HG02678 (cell line): ENCODE measurements at regions not wholly inside any gene's neighbourhood (a gene's known extent, or its start where the extent isn't known, plus 50 kb on each side); places are given as distances from the start of the nearest gene placed in this dataset.

Experiments
- ATAC-seq: cut with Tn5 transposase; IDR thresholded peaks from one replicate; pipeline ENCODE4 v1.9.1; 2021; ENCODE audit warnings: mild to moderate bottlenecking, moderate library complexity; ENCODE audit not compliant: unreplicated experiment

DNA sequence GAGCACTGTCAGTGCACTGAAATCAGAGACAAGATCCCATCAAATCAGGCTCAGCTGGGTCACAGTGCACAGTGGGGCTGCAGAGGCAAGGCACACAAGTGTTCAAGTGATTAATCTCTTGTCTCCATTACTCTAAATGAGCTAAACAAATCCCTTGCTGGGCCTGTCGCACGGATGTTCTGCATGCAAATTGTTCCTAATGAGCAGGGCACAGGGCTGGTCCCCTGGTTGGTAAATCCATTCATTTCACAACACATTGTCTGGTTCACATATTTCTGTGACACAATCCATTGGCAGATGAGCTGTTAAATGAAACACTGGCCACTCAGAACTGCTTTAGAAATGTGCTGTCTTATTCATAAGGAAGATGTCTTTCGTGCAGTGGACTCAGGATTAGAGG is 167.9 kb upstream of the BRINP1 start:
- no peak for ATAC-seq

DNA sequence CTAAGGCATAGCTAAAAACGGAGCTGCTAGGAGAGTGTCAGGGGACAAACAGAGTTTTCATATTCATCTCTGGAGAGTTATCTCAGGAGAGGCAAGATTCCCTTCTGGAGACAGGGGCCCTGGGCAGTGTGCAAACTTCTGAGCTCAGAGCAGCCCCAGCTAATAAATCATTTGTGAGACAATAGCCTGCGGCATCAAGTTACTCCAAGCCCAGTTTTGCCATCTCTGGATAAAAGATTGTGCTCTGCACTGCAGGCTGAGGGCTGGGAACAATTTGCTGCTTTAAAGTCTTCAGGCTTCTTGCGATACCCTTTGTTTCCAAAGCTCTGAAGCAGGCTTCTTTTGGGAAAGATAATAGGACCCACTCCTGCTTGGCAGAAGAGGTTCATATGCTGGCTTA is 164.3 kb upstream of the BRINP1 start:
- ATAC-seq: no peak

DNA sequence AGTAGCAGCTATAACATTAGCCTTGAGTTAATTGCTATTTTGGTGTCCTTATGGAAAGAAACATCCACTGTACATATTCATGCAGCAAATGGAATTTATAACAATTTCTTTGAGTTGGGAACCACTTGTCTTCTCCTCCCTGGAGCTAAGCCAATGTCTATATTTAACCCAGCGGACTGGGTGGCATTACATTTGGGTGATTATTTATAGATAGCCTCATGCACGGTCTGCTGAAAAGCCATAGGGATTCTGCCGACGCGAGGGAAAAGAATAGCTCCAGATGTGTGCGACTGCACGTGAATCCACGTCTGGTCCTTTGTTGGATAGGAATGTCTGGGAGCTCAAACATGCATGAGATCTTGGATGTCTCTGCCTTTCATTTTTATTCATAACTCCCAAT is 157.5 kb upstream of the BRINP1 start:
- ATAC-seq: no peak

DNA sequence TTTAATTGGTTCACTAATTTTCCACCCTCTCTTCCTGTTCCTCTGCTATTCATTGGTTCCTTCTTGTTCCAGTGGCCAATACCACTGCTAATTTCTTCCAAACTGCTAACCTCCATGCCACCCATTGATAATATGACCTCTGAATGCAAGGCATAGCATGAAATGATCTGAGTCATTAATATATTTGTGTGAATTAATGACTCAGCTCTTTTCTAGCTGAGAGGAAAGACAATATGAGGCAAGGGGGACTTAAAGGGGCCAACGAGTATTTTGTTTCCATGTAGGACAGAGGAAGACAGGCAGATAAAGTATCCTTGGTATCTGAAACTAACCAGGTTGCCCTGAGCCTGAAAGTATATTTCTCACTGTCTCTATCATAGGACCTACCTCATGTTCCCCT is 154.3 kb upstream of the BRINP1 start:
- no peak for ATAC-seq

DNA sequence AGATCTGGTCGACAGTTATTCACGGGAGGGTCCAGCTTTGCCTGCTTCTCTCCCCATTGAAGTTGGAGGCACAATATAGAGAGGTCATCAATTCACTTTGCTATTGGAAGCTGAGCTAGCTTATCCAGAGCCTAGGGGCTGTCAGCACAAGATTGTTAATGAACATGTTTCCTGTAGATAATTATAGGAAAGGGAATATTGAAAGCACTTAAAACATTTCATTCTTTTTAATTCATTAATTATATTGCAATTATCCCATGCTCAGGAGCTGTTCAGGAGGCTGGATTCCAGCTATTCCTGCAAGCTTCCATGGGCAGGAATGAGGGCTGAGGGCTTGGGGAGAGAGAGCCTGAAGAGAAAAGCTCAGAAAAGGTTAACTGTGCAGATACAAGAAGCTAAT is 153.1 kb upstream of the BRINP1 start:
- no peak for ATAC-seq

DNA sequence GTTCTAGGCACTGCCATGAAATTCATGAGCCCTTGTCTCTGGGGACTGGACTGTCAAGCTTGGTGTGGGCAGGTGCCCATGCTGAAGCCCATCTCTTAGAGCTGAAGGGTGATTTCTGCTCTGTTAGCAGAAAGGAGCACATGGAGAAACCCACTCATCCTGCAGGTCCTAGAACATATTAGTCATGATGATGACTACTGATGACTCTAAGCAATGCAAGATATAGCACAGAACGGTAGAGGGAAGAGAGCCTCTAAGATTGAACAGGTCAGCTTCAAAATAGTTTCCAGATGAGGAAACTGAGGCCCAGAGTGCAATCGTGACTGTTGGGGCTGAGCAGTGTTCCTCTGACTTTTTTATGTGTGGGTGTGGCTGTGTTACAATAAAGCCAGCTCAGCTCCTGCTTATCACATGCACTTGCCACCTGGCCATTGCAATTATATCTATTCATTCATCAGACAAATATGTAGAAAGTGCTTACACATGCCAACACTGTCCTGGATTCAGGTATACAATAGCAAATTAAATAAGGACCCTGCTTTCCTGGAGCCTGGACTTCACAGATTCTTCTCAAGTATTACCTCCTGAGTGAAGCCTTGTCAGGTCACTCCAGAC is 140.2 kb upstream of the BRINP1 start:
- no peak for ATAC-seq

DNA sequence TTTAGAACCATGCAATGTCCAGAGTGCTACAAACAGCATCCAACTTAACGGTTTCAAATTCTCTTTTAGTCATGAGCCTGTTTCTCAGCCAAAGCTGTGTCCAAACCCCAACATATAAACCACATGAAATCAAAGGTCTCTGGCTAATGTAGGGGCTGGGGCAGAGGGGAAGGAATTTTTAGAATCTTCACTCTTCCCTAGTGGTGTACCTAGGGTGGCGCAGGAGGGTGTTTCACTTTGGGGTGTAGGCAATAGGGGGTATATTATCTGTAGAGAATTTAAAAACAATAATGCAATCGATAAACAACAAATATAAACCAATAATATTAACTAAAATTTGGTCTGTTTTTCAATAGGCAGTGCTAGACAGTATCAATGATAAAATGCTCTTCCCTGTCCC is 132.1 kb upstream of the BRINP1 start:
- no peak for ATAC-seq

DNA sequence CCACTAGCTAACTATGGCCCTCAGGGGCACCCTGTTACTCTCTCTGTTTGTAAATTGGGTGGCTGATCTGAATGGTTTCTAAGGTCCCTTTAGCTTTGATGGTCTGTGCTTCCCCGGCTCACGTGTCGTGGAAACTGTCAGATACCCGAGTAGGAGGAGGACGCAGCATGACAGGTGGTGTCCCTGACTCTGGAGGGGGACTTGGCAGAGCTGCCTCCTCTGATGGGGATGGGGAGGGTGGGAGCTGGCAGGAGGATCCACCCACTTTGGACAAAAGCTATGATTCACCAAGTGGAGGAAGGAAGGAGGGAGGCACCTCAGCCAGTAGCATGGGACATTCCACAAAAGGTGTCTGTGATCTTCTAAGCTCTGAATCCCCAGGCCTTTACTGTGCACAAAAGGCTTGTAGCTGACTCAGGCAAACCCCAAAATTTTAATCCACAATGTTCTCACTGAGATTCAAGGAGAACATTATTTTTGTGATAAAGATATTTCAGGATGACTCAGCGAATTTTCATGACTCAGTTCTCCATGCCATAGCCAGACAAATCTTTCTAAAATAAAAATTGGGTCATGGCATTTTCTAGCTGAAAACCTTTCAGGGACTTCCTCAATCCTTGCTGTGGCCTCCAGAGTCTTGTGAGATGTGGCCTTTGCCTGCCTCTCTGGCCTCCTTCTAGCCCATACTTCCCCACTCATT is 131.0 kb upstream of the BRINP1 start:
- no peak for ATAC-seq

DNA sequence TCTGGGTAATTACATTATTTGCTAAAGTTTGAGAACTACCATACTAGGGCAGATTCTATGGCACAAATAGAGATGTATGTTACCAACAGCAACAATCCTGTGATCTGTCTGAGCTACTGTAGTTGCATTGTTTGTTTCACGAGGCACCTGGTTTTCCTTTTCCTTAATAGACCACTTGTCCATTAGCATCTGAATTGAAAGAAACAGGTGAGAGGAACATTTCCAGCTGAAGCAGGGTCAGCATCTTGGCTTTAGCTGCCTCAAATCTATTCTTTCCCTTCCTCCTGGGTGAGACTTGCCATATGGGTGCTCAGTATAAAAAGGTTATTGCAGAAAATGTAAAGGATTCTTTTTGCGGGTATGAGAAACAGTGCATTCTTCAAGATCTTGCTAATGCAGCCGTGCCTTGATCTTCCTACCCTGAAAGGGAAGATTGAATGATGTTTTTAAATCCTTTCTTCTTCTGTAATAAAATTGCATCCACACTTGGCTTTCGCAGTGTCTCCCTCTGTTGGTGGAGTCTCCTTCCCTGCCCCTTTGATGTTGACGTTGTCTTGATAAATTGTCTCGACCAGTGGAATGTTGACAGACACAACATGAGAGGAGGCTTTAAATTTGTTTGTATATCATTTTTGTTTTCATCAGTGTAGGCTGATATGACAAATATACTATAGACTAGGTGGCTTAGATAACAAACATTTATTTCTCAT is 118.0 kb upstream of the BRINP1 start:
- ATAC-seq: no peak

DNA sequence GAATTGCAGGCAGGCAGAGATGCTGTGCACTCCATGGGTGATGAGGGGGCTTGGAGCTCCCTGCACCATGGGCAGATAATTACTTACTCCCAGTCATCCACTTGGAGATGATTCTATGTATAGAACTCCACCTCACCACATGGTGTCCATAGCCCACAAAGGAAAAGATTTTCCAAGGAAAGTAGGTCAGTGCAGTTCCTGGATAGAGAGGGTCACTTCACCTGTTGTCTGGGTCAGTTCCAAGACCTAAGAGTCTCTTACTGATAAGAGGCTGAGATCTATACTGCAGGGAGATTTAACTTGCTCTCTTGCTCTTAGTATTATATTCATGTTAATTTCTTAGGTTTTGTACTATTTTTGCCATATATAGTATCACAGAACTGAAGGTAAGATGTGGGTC is 113.9 kb upstream of the BRINP1 start:
- ATAC-seq: no peak

DNA sequence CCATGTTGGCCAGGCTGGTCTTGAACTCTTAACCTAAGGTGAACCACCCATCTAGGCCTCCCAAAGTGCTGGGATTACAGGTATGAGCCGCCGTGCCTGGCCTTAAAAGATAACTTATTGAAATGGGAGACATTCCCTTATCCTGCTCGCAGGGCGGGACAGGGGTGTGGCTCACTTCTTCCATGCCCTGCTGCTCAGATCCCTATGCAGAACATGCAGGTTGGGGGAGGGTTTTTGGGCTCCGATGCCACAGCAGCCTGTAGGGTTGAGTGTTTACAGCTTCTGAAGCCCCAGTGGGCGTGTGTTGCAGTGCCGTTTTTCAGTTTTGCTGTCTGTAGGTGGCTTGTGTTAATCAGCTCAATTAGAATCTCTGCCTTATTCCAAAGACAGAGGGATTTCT is 108.0 kb upstream of the BRINP1 start:
- ATAC-seq: no peak

DNA sequence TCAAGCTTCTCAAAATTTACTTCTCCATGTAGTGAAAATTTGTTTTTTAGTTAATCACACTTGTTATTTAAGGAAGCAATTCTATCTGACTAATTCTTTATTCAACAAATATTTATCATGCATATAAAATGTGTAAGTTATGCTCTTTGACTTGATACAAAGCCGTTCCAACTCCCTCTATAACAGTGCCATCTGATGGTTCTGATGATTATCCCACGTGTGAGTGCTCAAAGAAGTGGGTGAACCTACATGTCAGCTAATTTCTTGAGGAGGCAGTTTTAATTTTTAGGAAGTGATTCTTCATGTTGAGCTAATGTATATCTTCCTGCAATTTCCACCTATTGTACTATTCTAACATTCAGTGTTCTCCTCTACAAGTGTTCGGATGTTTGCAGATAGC is 88.8 kb upstream of the BRINP1 start:
- ATAC-seq: no peak

DNA sequence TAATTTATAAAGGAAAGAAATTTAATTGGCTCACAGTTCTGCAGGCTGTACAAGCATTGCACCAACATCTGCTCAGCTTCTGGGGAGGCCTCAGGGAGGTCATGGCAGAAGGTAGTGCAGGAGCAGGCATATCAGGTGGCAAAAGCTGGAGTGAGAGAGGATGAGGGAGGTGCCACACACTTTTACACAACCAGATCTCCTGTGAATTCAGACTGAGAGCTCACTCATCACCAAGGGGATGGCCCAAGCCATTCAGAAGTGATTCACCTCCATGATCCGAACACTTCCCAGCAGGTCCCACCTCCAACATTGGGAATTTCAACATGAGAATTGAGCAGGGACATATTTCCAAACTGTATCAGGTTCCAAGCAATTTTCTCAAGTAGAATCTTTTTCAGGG is 84.7 kb upstream of the BRINP1 start:
- no peak for ATAC-seq

DNA sequence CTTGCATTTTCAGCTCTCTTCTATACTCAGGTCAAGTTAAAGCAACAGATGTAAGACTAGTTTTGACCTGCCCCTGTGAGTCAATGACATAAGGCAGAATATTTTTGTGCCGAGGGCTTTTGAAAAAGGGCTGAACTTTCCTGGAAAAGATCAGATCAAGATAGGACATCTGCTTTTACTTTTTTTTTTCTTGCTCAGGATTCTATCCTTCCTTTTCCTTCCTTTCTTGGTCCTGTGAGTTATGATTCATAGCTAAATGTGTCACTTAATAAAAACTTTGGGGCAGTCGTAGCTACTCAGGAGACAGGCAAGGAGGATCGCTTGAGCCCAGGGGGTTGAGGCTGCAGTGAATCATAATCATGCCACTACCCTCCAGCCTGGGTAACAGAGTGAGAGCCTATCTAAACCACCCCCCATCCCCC is 84.3 kb upstream of the BRINP1 start:
- ATAC-seq: no peak

DNA sequence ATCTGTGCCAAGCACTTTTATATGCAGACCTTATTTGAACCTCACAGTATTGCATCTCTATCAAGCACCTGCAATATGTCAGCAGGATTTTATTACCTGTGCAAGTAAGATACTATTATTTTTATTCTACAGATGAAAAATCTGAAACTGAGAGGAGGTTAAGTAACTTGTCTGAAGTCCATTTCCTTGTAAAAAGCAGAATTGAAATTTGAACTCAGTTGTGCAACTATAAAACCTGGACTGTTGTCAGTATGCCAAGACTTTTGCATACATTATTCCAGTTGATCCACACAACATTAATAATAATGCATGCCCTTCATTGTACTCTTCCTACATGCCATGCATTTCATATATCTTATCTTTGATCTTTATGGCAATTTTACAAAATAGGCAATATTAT is 82.2 kb upstream of the BRINP1 start:
- no peak for ATAC-seq

DNA sequence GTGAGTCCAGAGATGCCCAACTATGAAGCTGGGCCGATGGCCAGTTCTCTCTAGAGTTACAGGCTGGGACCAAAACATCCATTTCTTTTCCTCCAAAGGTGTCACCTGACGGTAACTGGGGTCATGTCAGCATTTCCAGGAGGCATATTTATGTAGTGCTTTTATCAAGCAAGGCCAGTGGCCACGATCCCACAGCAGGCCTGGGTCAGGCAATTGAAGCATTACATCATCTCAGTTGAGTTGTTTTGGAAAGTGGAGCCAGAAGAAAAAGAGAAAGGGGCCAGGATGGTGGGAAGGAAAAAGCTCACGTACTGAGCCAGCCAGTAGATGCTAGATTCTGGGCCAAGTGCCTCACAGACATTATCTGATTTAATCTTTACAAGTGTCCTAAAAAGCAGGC is 73.9 kb upstream of the BRINP1 start:
- no peak for ATAC-seq

DNA sequence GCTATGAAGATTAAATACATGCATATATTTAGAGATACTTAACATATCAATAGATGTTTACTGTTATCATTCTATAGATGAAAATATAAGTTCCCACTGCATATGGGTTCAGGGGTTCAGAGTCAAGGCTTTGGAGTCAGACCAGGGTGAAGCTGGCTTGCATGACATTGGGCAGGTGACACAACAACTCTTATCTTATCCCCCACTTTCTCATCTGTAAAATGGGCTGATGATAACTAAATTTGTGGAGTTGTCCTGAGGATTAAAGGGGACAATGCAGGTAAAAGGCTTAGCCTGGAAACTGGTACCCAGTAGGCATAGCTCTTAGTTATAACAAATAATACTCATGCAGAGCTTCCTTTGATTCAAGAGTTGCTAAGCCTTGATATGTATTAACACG is 72.6 kb upstream of the BRINP1 start:
- no peak for ATAC-seq

DNA sequence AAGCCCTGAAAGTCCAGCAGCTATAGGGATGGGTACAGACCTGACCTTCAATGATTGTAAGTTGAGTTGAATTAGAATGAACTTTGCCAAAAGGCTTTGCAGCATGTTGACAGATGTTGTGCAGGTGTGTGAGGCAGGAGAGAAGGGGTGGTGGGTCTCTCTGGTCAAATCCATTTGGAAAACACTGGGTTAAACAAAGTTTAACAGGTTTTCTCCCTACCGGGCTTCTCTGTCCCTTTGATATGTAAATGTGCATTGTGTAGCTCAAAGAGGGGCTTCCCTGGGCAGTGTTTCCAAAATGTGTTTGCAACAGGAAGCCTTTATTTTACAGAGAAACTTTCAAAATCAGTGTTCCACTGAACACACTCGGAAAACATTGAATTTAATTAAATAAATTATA is 72.1 kb upstream of the BRINP1 start:
- no peak for ATAC-seq

DNA sequence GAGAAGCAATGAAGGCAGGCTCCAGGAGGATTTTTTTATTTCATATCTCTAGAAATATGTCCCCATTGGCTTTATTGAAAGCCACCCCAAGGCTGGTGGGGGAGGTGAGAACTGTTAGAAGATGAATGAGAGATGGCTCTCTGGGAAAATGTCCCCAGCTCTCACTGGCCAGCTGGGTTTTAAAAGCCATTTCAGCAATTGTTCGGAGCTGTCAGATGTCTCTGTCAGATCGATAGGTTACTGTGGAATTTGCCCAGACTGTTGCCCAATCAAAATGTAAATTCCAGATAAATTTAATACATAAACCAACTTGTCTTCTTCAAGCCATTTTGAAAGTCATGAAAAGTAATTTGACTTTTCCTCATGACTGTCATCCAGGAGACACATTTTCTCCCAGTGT is 67.0 kb upstream of the BRINP1 start:
- no peak for ATAC-seq

DNA sequence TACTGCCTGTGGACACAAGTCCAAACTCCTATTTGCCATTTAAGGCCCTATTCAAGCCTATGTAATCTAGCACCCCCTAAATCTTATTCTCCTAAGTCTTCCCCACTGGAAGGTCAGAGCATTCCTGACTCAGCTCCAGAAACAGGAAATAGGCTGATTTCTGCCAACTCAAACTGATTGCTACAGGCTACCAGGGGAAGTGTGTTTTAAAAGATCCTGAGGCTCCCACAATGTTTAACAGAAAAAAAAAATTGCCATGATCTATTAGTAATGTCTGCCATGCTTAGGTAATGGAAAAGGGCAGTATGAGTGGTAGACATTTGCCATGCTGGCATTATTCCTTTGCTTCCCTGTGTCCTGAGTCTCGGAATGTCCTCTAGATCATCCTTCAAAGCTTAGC is 65.8 kb upstream of the BRINP1 start:
- no peak for ATAC-seq

DNA sequence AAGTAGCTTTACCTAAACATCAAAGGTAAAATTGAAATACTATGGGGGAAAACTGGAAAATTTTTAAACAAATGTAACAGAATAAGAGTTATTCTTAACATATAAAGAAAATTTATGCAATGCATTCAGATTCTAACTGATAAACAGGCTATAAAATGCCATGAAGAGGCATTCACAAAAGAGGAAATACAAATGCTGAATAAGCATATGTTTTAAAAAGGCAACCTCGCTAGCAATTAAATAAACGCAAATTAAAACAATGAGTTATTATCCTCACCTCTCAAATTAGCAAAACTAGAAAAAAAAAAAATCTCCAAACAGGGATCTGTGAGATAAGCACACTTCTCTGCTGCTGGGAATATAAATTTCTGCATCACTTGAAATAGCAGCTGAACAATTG is 63.2 kb upstream of the BRINP1 start:
- no peak for ATAC-seq

DNA sequence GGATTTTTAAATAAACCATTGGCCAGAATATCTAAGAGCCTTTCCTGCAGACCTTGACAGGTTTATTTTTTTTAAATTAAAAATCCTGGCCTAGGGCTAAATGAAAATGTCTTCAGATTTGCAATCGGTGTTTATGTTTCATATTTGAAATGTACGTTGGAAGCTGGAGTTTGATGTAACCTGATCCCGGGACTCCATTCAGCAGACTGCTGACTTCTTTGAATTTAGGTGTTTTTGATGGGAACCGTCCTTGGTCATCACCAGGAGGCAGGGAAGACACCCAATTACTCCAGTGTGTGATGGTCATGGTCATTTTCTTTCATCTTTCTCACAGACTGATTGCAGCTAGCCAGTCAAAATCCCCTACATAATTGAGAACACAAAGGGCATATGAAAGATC is 60.1 kb upstream of the BRINP1 start:
- no peak for ATAC-seq
